ENCODE measurements at regions not wholly inside any gene's neighbourhood (a gene's known extent, or its start where the extent isn't known, plus 50 kb on each side); places are given as distances from the start of the nearest gene placed in this dataset.

- Histone ChIP-seq H3K9ac (ENCODE audit: low read depth, low read length, poor library complexity, severe bottlenecking) (no peak overlapping the region), H3F3A (ENCODE audit: low read depth) (no peaks in the 10 kb centered on the region), H4K20me1 (ENCODE audit: insufficient read depth, low read length, poor library complexity, severe bottlenecking) (no peaks in the 10 kb centered on the region), H3K4me2 (ENCODE audit: low read depth, low read length, poor library complexity, severe bottlenecking) (no peak overlapping the region), H3K36me3 (ENCODE audit: insufficient read depth, low read length) (no peaks in the 10 kb centered on the region), H2AFZ (ENCODE audit: low read length) (no peak overlapping the region), H3K9me2 (replicated peaks; ENCODE audit: low read depth, low read length) (no peaks in the 10 kb centered on the region), H3K4me1 (ENCODE audit: insufficient read depth, low read length, poor library complexity, severe bottlenecking) (no peaks in the 10 kb centered on the region), H3K27me3 (ENCODE audit: insufficient read depth, low read length, poor library complexity, severe bottlenecking) (no peaks in the 10 kb centered on the region), H3K4me3 (ENCODE audit: low read length, poor library complexity, severe bottlenecking) (no peak overlapping the region), H3K9me3 (ENCODE audit: insufficient read depth, low read depth, low read length) (no peaks in the 10 kb centered on the region), H3K79me2 (ENCODE audit: insufficient read depth, low read length) (no peaks in the 10 kb centered on the region)
- no peak for TF ChIP-seq EZH2phosphoT487 (IDR thresholded peaks at IDR 0.05; ENCODE audit: borderline replicate concordance)
- TF ChIP-seq CTCF (conservative IDR thresholded peaks at IDR 0.05; ENCODE audit: low read length) = no peak
Observed at GRCh38 chrX:51024106-51024696, 113.7 kb downstream of the BMP15 start.

- H2AFZ ChIP-seq (ENCODE audit: low read length) = no peak overlapping the region
- TF ChIP-seq EZH2phosphoT487 (IDR thresholded peaks at IDR 0.05; ENCODE audit: borderline replicate concordance) (no peak), CTCF (conservative IDR thresholded peaks at IDR 0.05; ENCODE audit: low read length) (no peak)
- H3K9me3 ChIP-seq (ENCODE audit: insufficient read depth, low read depth, low read length) = no peaks in the 10 kb centered on the region
- no peak overlapping the region for H3K4me3 ChIP-seq (ENCODE audit: low read length, poor library complexity, severe bottlenecking)
- H3K79me2 ChIP-seq (ENCODE audit: insufficient read depth, low read length) = no peaks in the 10 kb centered on the region
- no peaks in the 10 kb centered on the region for H3F3A ChIP-seq (ENCODE audit: low read depth)
- H3K36me3 ChIP-seq (ENCODE audit: insufficient read depth, low read length) = no peaks in the 10 kb centered on the region
- no peak overlapping the region for H3K4me2 ChIP-seq (ENCODE audit: low read depth, low read length, poor library complexity, severe bottlenecking)
- no peaks in the 10 kb centered on the region for H3K4me1 ChIP-seq (ENCODE audit: insufficient read depth, low read length, poor library complexity, severe bottlenecking)
- no peaks in the 10 kb centered on the region for H3K27me3 ChIP-seq (ENCODE audit: insufficient read depth, low read length, poor library complexity, severe bottlenecking)
- no peaks in the 10 kb centered on the region for H4K20me1 ChIP-seq (ENCODE audit: insufficient read depth, low read length, poor library complexity, severe bottlenecking)
- no peak overlapping the region for H3K9ac ChIP-seq (ENCODE audit: low read depth, low read length, poor library complexity, severe bottlenecking)
- H3K9me2 ChIP-seq (replicated peaks; ENCODE audit: low read depth, low read length) = no peaks in the 10 kb centered on the region
Observed at GRCh38 chrX:51026862-51027261, 116.3 kb downstream of the BMP15 start.

- Histone ChIP-seq H3K4me2 (ENCODE audit: low read depth, low read length, poor library complexity, severe bottlenecking) (no peak overlapping the region), H3K4me3 (ENCODE audit: low read length, poor library complexity, severe bottlenecking) (no peak overlapping the region), H3K9ac (ENCODE audit: low read depth, low read length, poor library complexity, severe bottlenecking) (no peak overlapping the region), H3K4me1 (ENCODE audit: insufficient read depth, low read length, poor library complexity, severe bottlenecking) (no peaks in the 10 kb centered on the region), H3F3A (ENCODE audit: low read depth) (no peaks in the 10 kb centered on the region), H3K27me3 (ENCODE audit: insufficient read depth, low read length, poor library complexity, severe bottlenecking) (no peaks in the 10 kb centered on the region), H3K79me2 (ENCODE audit: insufficient read depth, low read length) (no peaks in the 10 kb centered on the region), H3K9me3 (ENCODE audit: insufficient read depth, low read depth, low read length) (no peaks in the 10 kb centered on the region; the same call in 1 of the 2 replicates), H4K20me1 (ENCODE audit: insufficient read depth, low read length, poor library complexity, severe bottlenecking) (no peaks in the 10 kb centered on the region), H2AFZ (ENCODE audit: low read length) (no peak overlapping the region), H3K36me3 (ENCODE audit: insufficient read depth, low read length) (no peaks in the 10 kb centered on the region), H3K9me2 (replicated peaks; ENCODE audit: low read depth, low read length) (no peaks in the 10 kb centered on the region)
- TF ChIP-seq EZH2phosphoT487 (IDR thresholded peaks at IDR 0.05; ENCODE audit: borderline replicate concordance) (no peak), CTCF (conservative IDR thresholded peaks at IDR 0.05; ENCODE audit: low read length) (no peak)
Observed at GRCh38 chrX:51035746-51036145, 125.2 kb downstream of the BMP15 start.
